WTC11 (cell line): ENCODE measurements at regions not wholly inside any gene's neighbourhood (a gene's known extent, or its start where the extent isn't known, plus 50 kb on each side); places are given as distances from the start of the nearest gene placed in this dataset.

Experiments
- ATAC-seq: fragments of 200-7000 bp; cut with Tn5 transposase; 2 replicates; pipeline ENCODE4 v1.10.0; 2021; ENCODE audit warnings: mild to moderate bottlenecking, moderate library complexity
- CTCF ChIA-PET: fragments of 300-600 bp; sonication (Branson Sonifier 250); formaldehyde crosslinking; loops from one replicate; lab custom pipeline; 2021; ENCODE audit warnings: antibody characterized with exemption; lab: Charles Lee
- POLR2A ChIA-PET: fragments of 350-600 bp; sonication (Branson Sonifier 250); formaldehyde crosslinking; loops from one replicate; lab custom pipeline; 2021; ENCODE audit warnings: antibody characterized with exemption; lab: Charles Lee
- DNase-seq: peaks from one replicate; pipeline ENCODE4 v3.0.0; 2021; ENCODE audit warnings: low spot score
- H3K27ac Mint-ChIP-seq: 2 replicates; pipeline ENCODE4 v1.8.0; 2021; ENCODE audit warnings: mixed read lengths
- H3K27me3 Mint-ChIP-seq: 2 replicates; pipeline ENCODE4 v1.8.0; 2021; ENCODE audit warnings: low read depth, mild to moderate bottlenecking, moderate library complexity, mixed read lengths
- H3K36me3 Mint-ChIP-seq: 2 replicates; pipeline ENCODE4 v1.8.0; 2021; ENCODE audit warnings: mixed read lengths
- H3K4me1 Mint-ChIP-seq: 2 replicates; pipeline ENCODE4 v1.8.0; 2022; ENCODE audit warnings: mixed read lengths
- H3K4me3 Mint-ChIP-seq: 2 replicates; pipeline ENCODE4 v1.8.0; 2021; ENCODE audit warnings: mild to moderate bottlenecking, moderate library complexity, mixed read lengths
- H3K9me3 Mint-ChIP-seq: 2 replicates; pipeline ENCODE4 v1.8.0; 2021; ENCODE audit warnings: mixed read lengths
- AFF4 ChIP-seq: sonication (generic); formaldehyde crosslinking; IDR thresholded peaks from 2 replicates; pipeline ENCODE4 v1.8.1; 2023; ENCODE audit warnings: mild to moderate bottlenecking, missing genetic modification reagents, borderline replicate concordance
- E2F5 ChIP-seq: sonication (generic); formaldehyde crosslinking; IDR thresholded peaks from 2 replicates; pipeline ENCODE4 v1.8.1; 2022; ENCODE audit warnings: mild to moderate bottlenecking, moderate library complexity, missing genetic modification reagents
- EMX1 ChIP-seq: fragments of 250-450 bp; sonication (Bioruptor Pico); IDR thresholded peaks from 2 replicates; pipeline ENCODE4 v1.8.0; 2021; ENCODE audit warnings: mild to moderate bottlenecking
- ETV6 ChIP-seq: sonication (generic); formaldehyde crosslinking; IDR thresholded peaks from 2 replicates; pipeline ENCODE4 v1.8.1; 2022; ENCODE audit warnings: mild to moderate bottlenecking, missing genetic modification reagents
- FOXJ3 ChIP-seq: sonication (generic); formaldehyde crosslinking; IDR thresholded peaks from 2 replicates; pipeline ENCODE4 v1.9.0; 2021; ENCODE audit warnings: missing genetic modification reagents, mild to moderate bottlenecking, borderline replicate concordance
- FOXP1 ChIP-seq: sonication (generic); formaldehyde crosslinking; IDR thresholded peaks from 2 replicates; pipeline ENCODE4 v1.8.0; 2022; ENCODE audit warnings: missing genetic modification reagents, mild to moderate bottlenecking, moderate library complexity, borderline replicate concordance
- GRHL2 ChIP-seq: fragments of 250-450 bp; sonication (Bioruptor Pico); IDR thresholded peaks from 2 replicates; pipeline ENCODE4 v1.8.0; 2022; ENCODE audit warnings: mild to moderate bottlenecking, moderate library complexity; ENCODE audit not compliant: insufficient replicate concordance, severe bottlenecking
- GTF2I ChIP-seq: fragments of 250-450 bp; sonication (Bioruptor Pico); conservative IDR thresholded peaks from 2 replicates; pipeline ENCODE4 v1.4.0; 2021; ENCODE audit warnings: mild to moderate bottlenecking
- JAZF1 ChIP-seq: fragments of 250-450 bp; sonication (Bioruptor Pico); IDR thresholded peaks from 2 replicates; pipeline ENCODE4 v1.9.0; 2021; ENCODE audit warnings: moderate library complexity, mild to moderate bottlenecking, inconsistent platforms
- JUN ChIP-seq: sonication (generic); formaldehyde crosslinking; IDR thresholded peaks from 2 replicates; pipeline ENCODE4 v1.8.0; 2023; ENCODE audit warnings: mild to moderate bottlenecking, missing genetic modification reagents
- MXD4 ChIP-seq: fragments of 250-450 bp; sonication (Bioruptor Pico); IDR thresholded peaks from 2 replicates; pipeline ENCODE4 v1.8.0; 2021; ENCODE audit warnings: mild to moderate bottlenecking, moderate library complexity, borderline replicate concordance
- MYBL2 ChIP-seq: sonication (generic); formaldehyde crosslinking; IDR thresholded peaks from 2 replicates; pipeline ENCODE4 v1.8.1; 2023; ENCODE audit warnings: mild to moderate bottlenecking, moderate library complexity, missing genetic modification reagents
- NR1H2 ChIP-seq: sonication (generic); formaldehyde crosslinking; IDR thresholded peaks from 2 replicates; pipeline ENCODE4 v1.9.0; 2021; ENCODE audit warnings: mild to moderate bottlenecking, moderate library complexity, missing genetic modification reagents
- PRRX2 ChIP-seq: fragments of 250-450 bp; sonication (Bioruptor Pico); IDR thresholded peaks from 2 replicates; pipeline ENCODE4 v1.8.0; 2021; ENCODE audit warnings: mild to moderate bottlenecking
- TEAD4 ChIP-seq: sonication (generic); formaldehyde crosslinking; IDR thresholded peaks from 2 replicates; pipeline ENCODE4 v1.8.0; 2022; ENCODE audit warnings: mild to moderate bottlenecking, missing genetic modification reagents
- TP53 ChIP-seq: sonication (generic); formaldehyde crosslinking; IDR thresholded peaks from 2 replicates; pipeline ENCODE4 v1.8.1; 2023; ENCODE audit warnings: mild to moderate bottlenecking, missing genetic modification reagents
- ZNF263 ChIP-seq: sonication (generic); formaldehyde crosslinking; IDR thresholded peaks from 2 replicates; pipeline ENCODE4 v1.8.1; 2022; ENCODE audit warnings: low read depth, mild to moderate bottlenecking, moderate library complexity, missing genetic modification reagents
- ZNF396 ChIP-seq: fragments of 250-450 bp; sonication (Bioruptor Pico); IDR thresholded peaks from 2 replicates; pipeline ENCODE4 v1.8.0; 2021; ENCODE audit warnings: mild to moderate bottlenecking, moderate library complexity, borderline replicate concordance
- ZNF512 ChIP-seq: sonication (generic); formaldehyde crosslinking; IDR thresholded peaks from 2 replicates; pipeline ENCODE4 v1.8.1; 2022; ENCODE audit warnings: missing genetic modification reagents, borderline replicate concordance
- TF ChIP-seq, protein P1 (sequence below): fragments of 250-450 bp; sonication (Bioruptor Pico); IDR thresholded peaks from 2 replicates; pipeline ENCODE4 v2.1.2; 2022; ENCODE audit warnings: mild to moderate bottlenecking, moderate library complexity
- TF ChIP-seq, protein P2 (sequence below): sonication (generic); formaldehyde crosslinking; IDR thresholded peaks from 2 replicates; pipeline ENCODE4 v1.8.0; 2022; ENCODE audit warnings: mild to moderate bottlenecking, missing genetic modification reagents
- TF ChIP-seq, protein P3 (sequence below): sonication (generic); formaldehyde crosslinking; IDR thresholded peaks from 2 replicates; pipeline ENCODE4 v1.8.1; 2023; ENCODE audit warnings: mild to moderate bottlenecking, missing genetic modification reagents, moderate library complexity
- TF ChIP-seq, protein P4 (sequence below): sonication (generic); formaldehyde crosslinking; IDR thresholded peaks from 2 replicates; pipeline ENCODE4 v1.8.0; 2022; ENCODE audit warnings: missing genetic modification reagents

GRCh38 chr1:73635021-73635420 is 563.0 kb downstream of the LRRIQ3 start:
- H3K9me3 Mint-ChIP-seq: no peaks in the 10 kb centered on the region
- no peaks in the 10 kb centered on the region for H3K36me3 Mint-ChIP-seq
- TF ChIP-seq ZNF512 (no peak), JUN (CRISPR knock-in tag) (no peak), ETV6 (no peak), ZNF263 (no peak), FOXJ3 (CRISPR knock-in tag) (no peak), FOXP1 (CRISPR knock-in tag) (no peak), PRRX2 (CRISPR knock-in tag) (no peak), GRHL2 (CRISPR knock-in tag) (no peak), GTF2I (CRISPR knock-in tag) (no peak), MYBL2 (CRISPR knock-in tag) (no peak), MXD4 (CRISPR knock-in tag) (no peak), ZNF396 (CRISPR knock-in tag) (no peak), E2F5 (CRISPR knock-in tag) (no peak), NR1H2 (CRISPR knock-in tag) (no peak)
- TF ChIP-seq, protein P1, sequence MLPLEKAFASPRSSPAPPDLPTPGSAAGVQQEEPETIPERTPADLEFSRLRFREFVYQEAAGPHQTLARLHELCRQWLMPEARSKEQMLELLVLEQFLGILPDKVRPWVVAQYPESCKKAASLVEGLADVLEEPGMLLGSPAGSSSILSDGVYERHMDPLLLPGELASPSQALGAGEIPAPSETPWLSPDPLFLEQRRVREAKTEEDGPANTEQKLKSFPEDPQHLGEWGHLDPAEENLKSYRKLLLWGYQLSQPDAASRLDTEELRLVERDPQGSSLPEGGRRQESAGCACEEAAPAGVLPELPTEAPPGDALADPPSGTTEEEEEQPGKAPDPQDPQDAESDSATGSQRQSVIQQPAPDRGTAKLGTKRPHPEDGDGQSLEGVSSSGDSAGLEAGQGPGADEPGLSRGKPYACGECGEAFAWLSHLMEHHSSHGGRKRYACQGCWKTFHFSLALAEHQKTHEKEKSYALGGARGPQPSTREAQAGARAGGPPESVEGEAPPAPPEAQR (CRISPR knock-in tag): no peak
- TF ChIP-seq, protein P2, sequence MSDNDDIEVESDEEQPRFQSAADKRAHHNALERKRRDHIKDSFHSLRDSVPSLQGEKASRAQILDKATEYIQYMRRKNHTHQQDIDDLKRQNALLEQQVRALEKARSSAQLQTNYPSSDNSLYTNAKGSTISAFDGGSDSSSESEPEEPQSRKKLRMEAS (CRISPR knock-in tag): no peak
- TF ChIP-seq, protein P3, sequence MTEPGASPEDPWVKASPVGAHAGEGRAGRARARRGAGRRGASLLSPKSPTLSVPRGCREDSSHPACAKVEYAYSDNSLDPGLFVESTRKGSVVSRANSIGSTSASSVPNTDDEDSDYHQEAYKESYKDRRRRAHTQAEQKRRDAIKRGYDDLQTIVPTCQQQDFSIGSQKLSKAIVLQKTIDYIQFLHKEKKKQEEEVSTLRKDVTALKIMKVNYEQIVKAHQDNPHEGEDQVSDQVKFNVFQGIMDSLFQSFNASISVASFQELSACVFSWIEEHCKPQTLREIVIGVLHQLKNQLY (CRISPR knock-in tag): no peak
- TF ChIP-seq, protein P4, sequence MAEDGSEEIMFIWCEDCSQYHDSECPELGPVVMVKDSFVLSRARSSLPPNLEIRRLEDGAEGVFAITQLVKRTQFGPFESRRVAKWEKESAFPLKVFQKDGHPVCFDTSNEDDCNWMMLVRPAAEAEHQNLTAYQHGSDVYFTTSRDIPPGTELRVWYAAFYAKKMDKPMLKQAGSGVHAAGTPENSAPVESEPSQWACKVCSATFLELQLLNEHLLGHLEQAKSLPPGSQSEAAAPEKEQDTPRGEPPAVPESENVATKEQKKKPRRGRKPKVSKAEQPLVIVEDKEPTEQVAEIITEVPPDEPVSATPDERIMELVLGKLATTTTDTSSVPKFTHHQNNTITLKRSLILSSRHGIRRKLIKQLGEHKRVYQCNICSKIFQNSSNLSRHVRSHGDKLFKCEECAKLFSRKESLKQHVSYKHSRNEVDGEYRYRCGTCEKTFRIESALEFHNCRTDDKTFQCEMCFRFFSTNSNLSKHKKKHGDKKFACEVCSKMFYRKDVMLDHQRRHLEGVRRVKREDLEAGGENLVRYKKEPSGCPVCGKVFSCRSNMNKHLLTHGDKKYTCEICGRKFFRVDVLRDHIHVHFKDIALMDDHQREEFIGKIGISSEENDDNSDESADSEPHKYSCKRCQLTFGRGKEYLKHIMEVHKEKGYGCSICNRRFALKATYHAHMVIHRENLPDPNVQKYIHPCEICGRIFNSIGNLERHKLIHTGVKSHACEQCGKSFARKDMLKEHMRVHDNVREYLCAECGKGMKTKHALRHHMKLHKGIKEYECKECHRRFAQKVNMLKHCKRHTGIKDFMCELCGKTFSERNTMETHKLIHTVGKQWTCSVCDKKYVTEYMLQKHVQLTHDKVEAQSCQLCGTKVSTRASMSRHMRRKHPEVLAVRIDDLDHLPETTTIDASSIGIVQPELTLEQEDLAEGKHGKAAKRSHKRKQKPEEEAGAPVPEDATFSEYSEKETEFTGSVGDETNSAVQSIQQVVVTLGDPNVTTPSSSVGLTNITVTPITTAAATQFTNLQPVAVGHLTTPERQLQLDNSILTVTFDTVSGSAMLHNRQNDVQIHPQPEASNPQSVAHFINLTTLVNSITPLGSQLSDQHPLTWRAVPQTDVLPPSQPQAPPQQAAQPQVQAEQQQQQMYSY: no peak
- ATAC-seq (peak; percentile 81), DNase-seq (no peak)
- H3K4me3 Mint-ChIP-seq: no peak overlapping the region
- no peak overlapping the region for H3K27ac Mint-ChIP-seq
- H3K27me3 Mint-ChIP-seq: no peaks in the 10 kb centered on the region
- peaks cover 12% of the 10 kb centered on the region for H3K4me1 Mint-ChIP-seq
- POLR2A ChIA-PET: no interaction called here
- CTCF ChIA-PET: no interaction called here

DNA sequence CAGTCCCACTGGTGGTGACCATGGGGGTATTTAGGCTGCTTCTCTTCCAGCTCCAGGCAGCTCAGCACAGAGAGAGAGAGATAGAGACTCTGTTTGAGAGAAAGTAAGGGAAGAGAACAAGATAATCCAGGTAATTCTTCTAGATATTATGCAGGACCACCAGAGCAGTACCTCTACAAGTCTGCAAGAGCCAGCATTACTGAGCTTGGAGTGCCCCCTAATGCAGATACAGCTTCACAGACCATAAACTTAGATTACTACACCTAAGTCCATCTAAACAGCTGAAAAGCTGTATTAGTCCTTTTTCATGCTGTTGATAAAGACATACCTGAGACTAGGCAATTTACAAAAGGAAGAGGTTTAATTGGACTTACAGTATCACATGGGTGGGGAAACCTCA is 570.3 kb downstream of the LRRIQ3 start:
- CTCF ChIA-PET: interaction anchor here (1.2 kb wide), 1 partner anchor 903 kb away, joined by 7 read pairs; no protein-coding TSS in a partner anchor
- TF ChIP-seq TEAD4 (CRISPR knock-in tag) (no peak), JAZF1 (no peak), EMX1 (CRISPR knock-in tag) (no peak), AFF4 (CRISPR knock-in tag) (no peak), TP53 (CRISPR knock-in tag) (no peak)

More for the DNA sequence above, 570.3 kb downstream of the LRRIQ3 start:
- peaks cover 15% of the 10 kb centered on the region for H3K9me3 Mint-ChIP-seq
- H3K27ac Mint-ChIP-seq: no peak overlapping the region
- POLR2A ChIA-PET: no interaction called here
- H3K36me3 Mint-ChIP-seq: no peaks in the 10 kb centered on the region
- H3K4me3 Mint-ChIP-seq: no peak overlapping the region
- no peaks in the 10 kb centered on the region for H3K27me3 Mint-ChIP-seq
- peak; percentile 67 for ATAC-seq
- H3K4me1 Mint-ChIP-seq: peaks cover 3% of the 10 kb centered on the region; the same call in 1 of the 2 replicates
- DNase-seq: peak; percentile 13
